IMR-90 (cell line): ENCODE measurements at regions not wholly inside any gene's neighbourhood (a gene's known extent, or its start where the extent isn't known, plus 50 kb on each side); places are given as distances from the start of the nearest gene placed in this dataset.

ENCODE experiments used
- CEBPB ChIP-seq: IDR thresholded peaks from 2 replicates; pipeline ENCODE4 v1.6.1; 2012; ENCODE audit warnings: low read depth, low read length, improper control_type of control experiment
- CHD1 ChIP-seq: IDR thresholded peaks from 2 replicates; pipeline ENCODE4 v1.6.1; 2012; ENCODE audit warnings: low read depth, low read length, improper control_type of control experiment
- CTCF ChIP-seq: conservative IDR thresholded peaks from 2 replicates; pipeline ENCODE4 v1.5.1; 2012; ENCODE audit warnings: mild to moderate bottlenecking, low read depth, low read length, improper control_type of control experiment
- FOS ChIP-seq: fragments of 150-350 bp; IDR thresholded peaks from 2 replicates; pipeline ENCODE4 v1.6.1; 2016; ENCODE audit warnings: low read depth, low read length
- MAZ ChIP-seq: IDR thresholded peaks from 2 replicates; pipeline ENCODE4 v1.6.1; 2012; ENCODE audit warnings: low read depth, mild to moderate bottlenecking, low read length, improper control_type of control experiment, moderate library complexity, borderline replicate concordance
- POLR2A ChIP-seq: IDR thresholded peaks from 2 replicates; pipeline ENCODE4 v1.6.1; 2012; ENCODE audit warnings: mild to moderate bottlenecking, low read depth, low read length
- RAD21 ChIP-seq: IDR thresholded peaks from 2 replicates; pipeline ENCODE4 v1.6.1; 2012; ENCODE audit warnings: low read length, improper control_type of control experiment
- RCOR1 ChIP-seq: IDR thresholded peaks from 2 replicates; pipeline ENCODE4 v1.6.1; 2012; ENCODE audit warnings: mild to moderate bottlenecking, low read length, improper control_type of control experiment; ENCODE audit not compliant: insufficient replicate concordance
- SMC3 ChIP-seq: fragments of 150-350 bp; IDR thresholded peaks from 2 replicates; pipeline ENCODE4 v1.6.1; 2016; ENCODE audit warnings: low read depth, mild to moderate bottlenecking, antibody characterized with exemption, low read length, moderate library complexity
- USF2 ChIP-seq: fragments of 150-350 bp; IDR thresholded peaks from 2 replicates; pipeline ENCODE4 v1.6.1; 2017; ENCODE audit warnings: mild to moderate bottlenecking, antibody characterized with exemption, low read length, low read depth
- TF ChIP-seq, protein P1 (sequence below): fragments of 150-350 bp; IDR thresholded peaks from 2 replicates; pipeline ENCODE4 v1.6.1; 2016; ENCODE audit warnings: low read depth, mild to moderate bottlenecking, low read length, moderate library complexity, borderline replicate concordance

- TF ChIP-seq CHD1 (no peak), SMC3 (no peak), CTCF (no peak), MAZ (no peak), POLR2A (no peak), FOS (no peak), RAD21 (no peak), CEBPB (no peak), USF2 (no peak), RCOR1 (no peak)
- TF ChIP-seq, protein P1, sequence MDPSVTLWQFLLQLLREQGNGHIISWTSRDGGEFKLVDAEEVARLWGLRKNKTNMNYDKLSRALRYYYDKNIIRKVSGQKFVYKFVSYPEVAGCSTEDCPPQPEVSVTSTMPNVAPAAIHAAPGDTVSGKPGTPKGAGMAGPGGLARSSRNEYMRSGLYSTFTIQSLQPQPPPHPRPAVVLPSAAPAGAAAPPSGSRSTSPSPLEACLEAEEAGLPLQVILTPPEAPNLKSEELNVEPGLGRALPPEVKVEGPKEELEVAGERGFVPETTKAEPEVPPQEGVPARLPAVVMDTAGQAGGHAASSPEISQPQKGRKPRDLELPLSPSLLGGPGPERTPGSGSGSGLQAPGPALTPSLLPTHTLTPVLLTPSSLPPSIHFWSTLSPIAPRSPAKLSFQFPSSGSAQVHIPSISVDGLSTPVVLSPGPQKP: no peak
Observed at GRCh38 chr4:33470805-33471204, 2750.6 kb downstream of the PCDH7 start.
